Astrocyte (in vitro differentiated cells and primary cell): ENCODE measurements at regions not wholly inside any gene's neighbourhood (a gene's known extent, or its start where the extent isn't known, plus 50 kb on each side); places are given as distances from the start of the nearest gene placed in this dataset.

Experiments used
- DNase-seq: peaks from one replicate; pipeline ENCODE4 v3.0.0-alpha.2; 2010; ENCODE audit warnings: low read depth
- FAIRE-seq: peaks from 2 replicates; lab custom pipeline; 2011; peaks lifted over from hg19 to GRCh38; lab: Jason Lieb, UNC
- H2AFZ ChIP-seq: 2 replicates; pipeline ENCODE4 v1.6.0; 2012; ENCODE audit warnings: low read depth, low read length, inconsistent platforms
- H3K27ac ChIP-seq: 2 replicates; pipeline ENCODE4 v1.5.1; 2011; ENCODE audit warnings: low read depth, low read length, inconsistent platforms
- H3K27me3 ChIP-seq: 2 replicates; pipeline ENCODE4 v1.6.0; 2011; ENCODE audit warnings: low read length, inconsistent platforms; ENCODE audit not compliant: insufficient read depth
- H3K36me3 ChIP-seq: 2 replicates; pipeline ENCODE4 v1.5.1; 2011; ENCODE audit warnings: low read length, inconsistent platforms; ENCODE audit not compliant: insufficient read depth
- H3K4me1 ChIP-seq: 2 replicates; pipeline ENCODE4 v1.5.1; 2011; ENCODE audit warnings: low read length, inconsistent platforms; ENCODE audit not compliant: insufficient read depth
- H3K4me2 ChIP-seq: 2 replicates; pipeline ENCODE4 v1.6.0; 2012; ENCODE audit warnings: low read length, inconsistent platforms
- H3K4me3 ChIP-seq: 2 replicates; pipeline ENCODE4 v1.5.1; 2011; ENCODE audit warnings: low read depth, mild to moderate bottlenecking, low read length, inconsistent platforms; ENCODE audit not compliant: insufficient read depth
- H3K79me2 ChIP-seq: 2 replicates; pipeline ENCODE4 v1.6.0; 2012; ENCODE audit warnings: mild to moderate bottlenecking, low read length, inconsistent platforms; ENCODE audit not compliant: insufficient read depth
- H3K9ac ChIP-seq: 2 replicates; pipeline ENCODE4 v1.6.0; 2012; ENCODE audit warnings: mild to moderate bottlenecking, low read length, inconsistent platforms
- H3K9me3 ChIP-seq: 2 replicates; pipeline ENCODE4 v1.5.1; 2012; ENCODE audit warnings: low read depth, mild to moderate bottlenecking, low read length, inconsistent platforms; ENCODE audit not compliant: insufficient read depth
- H4K20me1 ChIP-seq: 2 replicates; pipeline ENCODE4 v1.6.0; 2012; ENCODE audit warnings: low read length, inconsistent platforms; ENCODE audit not compliant: insufficient read depth
- H3K27ac Mint-ChIP-seq: one replicate; pipeline ENCODE4 v1.8.0; 2021; ENCODE audit warnings: mild to moderate bottlenecking, mixed read lengths; ENCODE audit not compliant: unreplicated experiment
- H3K27me3 Mint-ChIP-seq: one replicate; pipeline ENCODE4 v1.8.0; 2021; ENCODE audit warnings: low read depth, mixed read lengths; ENCODE audit not compliant: unreplicated experiment
- H3K36me3 Mint-ChIP-seq: one replicate; pipeline ENCODE4 v1.8.0; 2021; ENCODE audit warnings: low read depth, mixed read lengths; ENCODE audit not compliant: unreplicated experiment
- H3K4me1 Mint-ChIP-seq: one replicate; pipeline ENCODE4 v1.8.0; 2021; ENCODE audit warnings: low read depth, mixed read lengths; ENCODE audit not compliant: unreplicated experiment
- H3K4me3 Mint-ChIP-seq: one replicate; pipeline ENCODE4 v1.8.0; 2021; ENCODE audit warnings: mild to moderate bottlenecking, moderate library complexity, mixed read lengths; ENCODE audit not compliant: unreplicated experiment
- H3K9me3 Mint-ChIP-seq: one replicate; pipeline ENCODE4 v1.8.0; 2021; ENCODE audit warnings: mild to moderate bottlenecking, mixed read lengths; ENCODE audit not compliant: unreplicated experiment
- EZH2 ChIP-seq: IDR thresholded peaks from 2 replicates; pipeline ENCODE4 v1.6.1; 2012; ENCODE audit warnings: mild to moderate bottlenecking, low read length, inconsistent platforms; ENCODE audit not compliant: insufficient read depth
- TF ChIP-seq, protein P1 (sequence below): IDR thresholded peaks from 2 replicates; pipeline ENCODE4 v1.5.1; 2011; ENCODE audit warnings: low read depth, mild to moderate bottlenecking, inconsistent platforms, low read length, moderate library complexity; ENCODE audit not compliant: insufficient read depth

- Histone ChIP-seq H3K27ac (no peak overlapping the region), H3K9ac (no peak overlapping the region), H3K27me3 (no peaks in the 10 kb centered on the region), H2AFZ (no peak overlapping the region), H3K9me3 (no peaks in the 10 kb centered on the region), H3K4me1 (no peaks in the 10 kb centered on the region), H4K20me1 (no peaks in the 10 kb centered on the region), H3K79me2 (no peaks in the 10 kb centered on the region), H3K4me3 (no peak overlapping the region), H3K36me3 (no peaks in the 10 kb centered on the region), H3K4me2 (no peak overlapping the region)
- TF ChIP-seq, protein P1, sequence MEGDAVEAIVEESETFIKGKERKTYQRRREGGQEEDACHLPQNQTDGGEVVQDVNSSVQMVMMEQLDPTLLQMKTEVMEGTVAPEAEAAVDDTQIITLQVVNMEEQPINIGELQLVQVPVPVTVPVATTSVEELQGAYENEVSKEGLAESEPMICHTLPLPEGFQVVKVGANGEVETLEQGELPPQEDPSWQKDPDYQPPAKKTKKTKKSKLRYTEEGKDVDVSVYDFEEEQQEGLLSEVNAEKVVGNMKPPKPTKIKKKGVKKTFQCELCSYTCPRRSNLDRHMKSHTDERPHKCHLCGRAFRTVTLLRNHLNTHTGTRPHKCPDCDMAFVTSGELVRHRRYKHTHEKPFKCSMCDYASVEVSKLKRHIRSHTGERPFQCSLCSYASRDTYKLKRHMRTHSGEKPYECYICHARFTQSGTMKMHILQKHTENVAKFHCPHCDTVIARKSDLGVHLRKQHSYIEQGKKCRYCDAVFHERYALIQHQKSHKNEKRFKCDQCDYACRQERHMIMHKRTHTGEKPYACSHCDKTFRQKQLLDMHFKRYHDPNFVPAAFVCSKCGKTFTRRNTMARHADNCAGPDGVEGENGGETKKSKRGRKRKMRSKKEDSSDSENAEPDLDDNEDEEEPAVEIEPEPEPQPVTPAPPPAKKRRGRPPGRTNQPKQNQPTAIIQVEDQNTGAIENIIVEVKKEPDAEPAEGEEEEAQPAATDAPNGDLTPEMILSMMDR = no peak
- no peak for TF ChIP-seq EZH2
- no peak overlapping the region for H3K27ac Mint-ChIP-seq
- DNase-seq = no peak
- H3K36me3 Mint-ChIP-seq = no peaks in the 10 kb centered on the region
- peaks cover 7% of the 10 kb centered on the region for H3K9me3 Mint-ChIP-seq
- no peak overlapping the region for H3K4me3 Mint-ChIP-seq
- FAIRE-seq = no peak
- peaks cover 2% of the 10 kb centered on the region for H3K27me3 Mint-ChIP-seq
- H3K4me1 Mint-ChIP-seq = no peaks in the 10 kb centered on the region
Measured at GRCh38 chr12:41869432-41869831, 275.2 kb downstream of the GXYLT1 start.

- H3K27me3 ChIP-seq = no peaks in the 10 kb centered on the region
- no peak overlapping the region for H3K4me2 ChIP-seq
- Mint-ChIP-seq H3K9me3 (no peaks in the 10 kb centered on the region), H3K4me3 (no peak overlapping the region), H3K27me3 (peaks cover 2% of the 10 kb centered on the region), H3K36me3 (no peaks in the 10 kb centered on the region), H3K4me1 (no peaks in the 10 kb centered on the region), H3K27ac (no peak overlapping the region)
- H3K4me3 ChIP-seq = no peak overlapping the region
- FAIRE-seq = no peak
- DNase-seq = no peak
- no peaks in the 10 kb centered on the region for H4K20me1 ChIP-seq
- H3K27ac ChIP-seq = no peak overlapping the region
- no peak for TF ChIP-seq EZH2
- TF ChIP-seq, protein P1 = no peak
- no peaks in the 10 kb centered on the region for H3K79me2 ChIP-seq
- H3K4me1 ChIP-seq = no peaks in the 10 kb centered on the region
- H3K36me3 ChIP-seq = no peaks in the 10 kb centered on the region
- no peak overlapping the region for H3K9ac ChIP-seq
- H3K9me3 ChIP-seq = no peaks in the 10 kb centered on the region
- no peak overlapping the region for H2AFZ ChIP-seq
Measured at GRCh38 chr12:41866878-41867430, 277.7 kb downstream of the GXYLT1 start.

- Histone ChIP-seq H2AFZ (no peak overlapping the region), H4K20me1 (no peaks in the 10 kb centered on the region), H3K4me1 (no peaks in the 10 kb centered on the region), H3K27ac (no peak overlapping the region), H3K9ac (no peak overlapping the region), H3K79me2 (no peaks in the 10 kb centered on the region), H3K27me3 (no peaks in the 10 kb centered on the region), H3K9me3 (no peaks in the 10 kb centered on the region), H3K4me2 (no peak overlapping the region), H3K36me3 (no peaks in the 10 kb centered on the region), H3K4me3 (no peak overlapping the region)
- Mint-ChIP-seq H3K4me1 (no peaks in the 10 kb centered on the region), H3K36me3 (no peaks in the 10 kb centered on the region), H3K27me3 (no peaks in the 10 kb centered on the region), H3K9me3 (no peaks in the 10 kb centered on the region), H3K4me3 (no peak overlapping the region), H3K27ac (no peak overlapping the region)
- FAIRE-seq (no peak), DNase-seq (no peak)
- TF ChIP-seq, protein P1 = no peak
- TF ChIP-seq EZH2 = no peak
Measured at GRCh38 chr12:41856228-41856627, 288.4 kb downstream of the GXYLT1 start.
